Smooth muscle cell (in vitro differentiated cells): ENCODE measurements at regions not wholly inside any gene's neighbourhood (a gene's known extent, or its start where the extent isn't known, plus 50 kb on each side); places are given as distances from the start of the nearest gene placed in this dataset.

ENCODE experiments used
- DNase-seq: peaks from one replicate; lab custom pipeline; 2025; ENCODE audit not compliant: unreplicated experiment; lab: John Stamatoyannopoulos, UW
- H2AFZ ChIP-seq: fragments of 200-600 bp; sonication (generic); 2 replicates; pipeline ENCODE4 v1.6.0; 2016; ENCODE audit warnings: antibody characterized with exemption, low read depth, mild to moderate bottlenecking
- H3F3A ChIP-seq: fragments of 200-600 bp; sonication (generic); 2 replicates; pipeline ENCODE4 v1.6.0; 2017; ENCODE audit warnings: antibody characterized with exemption, low read depth
- H3K27ac ChIP-seq: fragments of 200-600 bp; sonication (generic); 2 replicates; pipeline ENCODE4 v1.5.1; 2016; ENCODE audit warnings: low read depth, mild to moderate bottlenecking
- H3K27me3 ChIP-seq: fragments of 200-600 bp; sonication (generic); 2 replicates; pipeline ENCODE4 v1.6.1; 2016; ENCODE audit warnings: low read depth, mild to moderate bottlenecking
- H3K36me3 ChIP-seq: fragments of 200-600 bp; sonication (generic); 2 replicates; pipeline ENCODE4 v1.5.1; 2016; ENCODE audit warnings: low read depth
- H3K4me1 ChIP-seq: fragments of 200-600 bp; sonication (generic); 2 replicates; pipeline ENCODE4 v1.5.1; 2016; ENCODE audit warnings: low read depth
- H3K4me2 ChIP-seq: fragments of 200-600 bp; sonication (generic); 2 replicates; pipeline ENCODE4 v1.6.0; 2016; ENCODE audit warnings: mild to moderate bottlenecking
- H3K4me3 ChIP-seq: fragments of 200-600 bp; sonication (generic); 2 replicates; pipeline ENCODE4 v1.5.1; 2016; ENCODE audit warnings: mild to moderate bottlenecking
- H3K79me2 ChIP-seq: fragments of 200-600 bp; sonication (generic); 2 replicates; pipeline ENCODE4 v1.6.0; 2016; ENCODE audit warnings: low read depth, mild to moderate bottlenecking
- H3K9ac ChIP-seq: fragments of 200-600 bp; sonication (generic); 2 replicates; pipeline ENCODE4 v1.6.0; 2016; ENCODE audit warnings: low read depth
- H3K9me3 ChIP-seq: fragments of 200-600 bp; sonication (generic); replicated peaks from 2 replicates; pipeline ENCODE4 v1.5.1; 2016; ENCODE audit warnings: low read depth
- H4K20me1 ChIP-seq: fragments of 200-600 bp; sonication (generic); 2 replicates; pipeline ENCODE4 v1.6.0; 2016; ENCODE audit warnings: low read depth
- WGBS: methylation state at CpG from one replicate; pipeline ENCODE4 v1.1.7; 2016; ENCODE audit warnings: low lambda C conversion rate; 5-methylcytosine and 5-hydroxymethylcytosine counted together
- TF ChIP-seq, protein P1 (sequence below): fragments of 200-600 bp; sonication (generic); IDR thresholded peaks from 2 replicates; pipeline ENCODE4 v1.5.1; 2017; ENCODE audit warnings: borderline replicate concordance, mild to moderate bottlenecking, antibody characterized with exemption; ENCODE audit not compliant: insufficient read depth, poor library complexity, severe bottlenecking

DNA sequence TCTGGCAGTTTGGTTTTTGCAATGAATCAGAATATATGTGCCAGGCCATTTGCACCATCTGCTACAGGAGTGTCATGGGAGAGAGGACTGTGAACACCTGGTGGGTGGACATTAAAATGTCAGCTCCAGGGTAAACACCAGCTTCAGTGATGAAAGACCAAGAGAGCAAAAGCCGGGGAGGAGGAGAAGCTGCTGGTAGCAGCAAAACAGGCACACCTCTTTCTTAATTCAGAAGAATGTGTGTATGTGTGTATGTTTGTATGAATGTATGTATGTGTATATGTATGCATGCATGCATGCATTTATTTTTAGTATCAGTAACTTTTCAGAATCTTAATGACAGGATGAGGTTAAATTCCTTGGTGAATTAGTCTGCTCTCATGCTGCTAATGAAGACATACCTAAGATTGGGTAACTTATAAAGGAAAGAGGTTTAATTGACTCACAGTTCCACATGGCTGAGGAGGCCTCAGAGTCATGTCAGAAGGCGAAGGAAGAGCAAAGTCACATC is 357.4 kb upstream of the PRICKLE1 start:
- no peak for DNase-seq
- no peaks in the 10 kb centered on the region for H3K27me3 ChIP-seq
- H3K79me2 ChIP-seq, result no peaks in the 10 kb centered on the region
- no peak overlapping the region for H2AFZ ChIP-seq
- TF ChIP-seq, protein P1, sequence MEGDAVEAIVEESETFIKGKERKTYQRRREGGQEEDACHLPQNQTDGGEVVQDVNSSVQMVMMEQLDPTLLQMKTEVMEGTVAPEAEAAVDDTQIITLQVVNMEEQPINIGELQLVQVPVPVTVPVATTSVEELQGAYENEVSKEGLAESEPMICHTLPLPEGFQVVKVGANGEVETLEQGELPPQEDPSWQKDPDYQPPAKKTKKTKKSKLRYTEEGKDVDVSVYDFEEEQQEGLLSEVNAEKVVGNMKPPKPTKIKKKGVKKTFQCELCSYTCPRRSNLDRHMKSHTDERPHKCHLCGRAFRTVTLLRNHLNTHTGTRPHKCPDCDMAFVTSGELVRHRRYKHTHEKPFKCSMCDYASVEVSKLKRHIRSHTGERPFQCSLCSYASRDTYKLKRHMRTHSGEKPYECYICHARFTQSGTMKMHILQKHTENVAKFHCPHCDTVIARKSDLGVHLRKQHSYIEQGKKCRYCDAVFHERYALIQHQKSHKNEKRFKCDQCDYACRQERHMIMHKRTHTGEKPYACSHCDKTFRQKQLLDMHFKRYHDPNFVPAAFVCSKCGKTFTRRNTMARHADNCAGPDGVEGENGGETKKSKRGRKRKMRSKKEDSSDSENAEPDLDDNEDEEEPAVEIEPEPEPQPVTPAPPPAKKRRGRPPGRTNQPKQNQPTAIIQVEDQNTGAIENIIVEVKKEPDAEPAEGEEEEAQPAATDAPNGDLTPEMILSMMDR, result no peak
- no peaks in the 10 kb centered on the region for H4K20me1 ChIP-seq
- H3K9ac ChIP-seq, result no peak overlapping the region
- H3K9me3 ChIP-seq, result peaks cover 3% of the 10 kb centered on the region
- peaks cover 6% of the 10 kb centered on the region for H3F3A ChIP-seq
- H3K27ac ChIP-seq, result no peak overlapping the region
- no peak overlapping the region for H3K4me2 ChIP-seq
- H3K36me3 ChIP-seq, result no peaks in the 10 kb centered on the region
- 95% methylated on average over 2 of the region's 2 CpGs for WGBS
- no peaks in the 10 kb centered on the region for H3K4me1 ChIP-seq
- H3K4me3 ChIP-seq, result no peak overlapping the region

DNA sequence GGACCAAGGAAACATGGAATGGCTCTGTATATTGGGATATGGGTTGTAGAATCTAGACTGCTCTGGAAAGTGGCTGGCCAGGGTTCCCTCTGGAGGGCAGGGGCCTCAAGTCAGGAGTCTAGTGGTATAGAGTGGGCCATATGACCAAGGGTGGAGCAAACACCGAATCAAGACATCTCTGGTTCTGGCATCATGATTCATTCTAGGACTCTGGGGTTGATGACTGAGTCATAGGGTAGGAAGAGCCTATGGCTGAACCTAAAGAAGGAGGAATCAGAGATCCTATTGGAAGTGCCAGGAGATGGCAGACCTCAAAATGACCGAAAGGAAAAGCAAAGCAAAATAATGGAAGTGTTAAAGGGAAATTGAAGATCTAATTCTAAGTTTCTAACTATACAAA is 356.4 kb upstream of the PRICKLE1 start:
- TF ChIP-seq, protein P1, result no peak
- Histone ChIP-seq H3K36me3 (no peaks in the 10 kb centered on the region), H3K27me3 (no peaks in the 10 kb centered on the region), H3K9ac (no peak overlapping the region), H3K9me3 (peaks cover 12% of the 10 kb centered on the region), H2AFZ (no peak overlapping the region), H3F3A (peaks cover 6% of the 10 kb centered on the region), H4K20me1 (no peaks in the 10 kb centered on the region), H3K79me2 (no peaks in the 10 kb centered on the region), H3K4me2 (no peak overlapping the region), H3K4me3 (no peak overlapping the region), H3K27ac (no peak overlapping the region), H3K4me1 (no peaks in the 10 kb centered on the region)
- WGBS, result 84% methylated on average over 2 of the region's 2 CpGs
- DNase-seq, result no peak

GRCh38 chr12:42944516-42944915 is 355.0 kb upstream of the PRICKLE1 start:
- Histone ChIP-seq H3K27ac (no peak overlapping the region), H3K4me1 (no peaks in the 10 kb centered on the region), H3K79me2 (no peaks in the 10 kb centered on the region), H2AFZ (no peak overlapping the region), H3K9me3 (peaks cover 13% of the 10 kb centered on the region), H3K27me3 (no peaks in the 10 kb centered on the region), H3K36me3 (no peaks in the 10 kb centered on the region), H3F3A (peaks cover 6% of the 10 kb centered on the region), H4K20me1 (no peaks in the 10 kb centered on the region), H3K4me2 (no peak overlapping the region), H3K9ac (no peak overlapping the region), H3K4me3 (no peak overlapping the region)
- WGBS, result 94% methylated on average over 2 of the region's 2 CpGs
- TF ChIP-seq, protein P1, result no peak
- DNase-seq, result no peak

GRCh38 chr12:42936991-42937390 is 347.4 kb upstream of the PRICKLE1 start:
- no peaks in the 10 kb centered on the region for H3K36me3 ChIP-seq
- TF ChIP-seq, protein P1, result no peak
- 48% methylated on average over 3 of the region's 3 CpGs for WGBS

More at GRCh38 chr12:42936991-42937390, 347.4 kb upstream of the PRICKLE1 start:
- no peaks in the 10 kb centered on the region for H4K20me1 ChIP-seq
- peak overlapping the region; percentile 9 for H2AFZ ChIP-seq
- no peaks in the 10 kb centered on the region for H3K27me3 ChIP-seq
- no peaks in the 10 kb centered on the region for H3K79me2 ChIP-seq
- no peak overlapping the region for H3K4me3 ChIP-seq
- peak overlapping the region; percentile 67 for H3K4me2 ChIP-seq
- no peak for DNase-seq
- peaks cover 26% of the 10 kb centered on the region for H3F3A ChIP-seq
- peak overlapping the region; percentile 52 for H3K27ac ChIP-seq
- no peak overlapping the region for H3K9ac ChIP-seq
- peaks cover 11% of the 10 kb centered on the region for H3K9me3 ChIP-seq
- H3K4me1 ChIP-seq, result no peaks in the 10 kb centered on the region
